VCaP (cell line): ENCODE measurements at regions not wholly inside any gene's neighbourhood (a gene's known extent, or its start where the extent isn't known, plus 50 kb on each side); places are given as distances from the start of the nearest gene placed in this dataset.

Experiments used
- H3K27ac ChIP-seq: fragments of 450-650 bp; 2 replicates; pipeline ENCODE4 v1.5.1; 2017
- CTCF ChIP-seq: fragments of 450-650 bp; conservative IDR thresholded peaks from 2 replicates; pipeline ENCODE4 v1.5.1; 2017; ENCODE audit warnings: mild to moderate bottlenecking, moderate library complexity

DNA sequence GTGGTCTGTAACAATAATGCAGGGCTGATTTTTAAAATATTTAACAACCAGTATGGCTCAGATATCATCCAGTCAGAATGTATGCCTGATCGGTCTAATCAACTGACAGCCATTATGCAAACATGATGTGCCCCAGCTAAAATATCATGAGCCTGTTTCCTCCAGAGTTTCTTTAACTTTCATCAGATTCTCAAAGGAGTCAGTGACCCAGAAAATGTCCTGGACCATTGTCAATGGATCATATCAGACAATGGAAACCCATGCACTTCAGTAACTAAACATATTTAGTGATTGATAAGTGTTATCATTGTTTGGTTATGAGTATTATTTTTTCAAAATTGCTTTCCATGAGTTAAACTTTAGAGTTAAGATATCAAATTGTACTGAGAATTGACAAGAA is 173.5 kb downstream of the LMBRD1 start:
- TF ChIP-seq CTCF, result no peak
- no peak overlapping the region for H3K27ac ChIP-seq

GRCh38 chr6:69622924-69623323 is 173.9 kb downstream of the LMBRD1 start:
- no peak for TF ChIP-seq CTCF

GRCh38 chr6:69622230-69622629 is 174.6 kb downstream of the LMBRD1 start:
- TF ChIP-seq CTCF, result no peak
- H3K27ac ChIP-seq, result peak overlapping the region; percentile 26

More at GRCh38 chr6:69622924-69623323, 173.9 kb downstream of the LMBRD1 start:
- H3K27ac ChIP-seq, result peak overlapping the region; percentile 26

DNA sequence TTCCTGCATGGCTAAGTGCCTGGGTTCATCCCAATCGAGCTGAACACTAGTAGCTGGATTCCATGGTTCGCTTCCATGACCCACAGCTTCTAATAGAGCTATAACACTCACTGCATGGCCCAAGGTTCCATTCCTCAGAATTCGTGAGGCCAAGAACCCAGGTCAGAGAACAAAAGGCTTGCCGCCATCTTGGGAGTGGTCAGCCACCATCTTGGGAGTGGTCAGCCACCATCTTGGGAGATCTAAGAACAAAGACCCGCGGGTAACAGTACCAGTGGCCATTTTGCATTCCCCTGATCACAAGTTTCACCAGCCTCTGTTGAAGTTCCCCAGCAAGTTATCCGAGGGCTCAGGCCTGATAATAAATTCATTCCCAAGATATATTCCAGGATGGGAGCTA is 179.6 kb downstream of the LMBRD1 start:
- no peak overlapping the region for H3K27ac ChIP-seq
- TF ChIP-seq CTCF, result no peak

GRCh38 chr6:69609836-69610472 is 186.9 kb downstream of the LMBRD1 start:
- no peak for TF ChIP-seq CTCF
- H3K27ac ChIP-seq, result no peak overlapping the region

DNA sequence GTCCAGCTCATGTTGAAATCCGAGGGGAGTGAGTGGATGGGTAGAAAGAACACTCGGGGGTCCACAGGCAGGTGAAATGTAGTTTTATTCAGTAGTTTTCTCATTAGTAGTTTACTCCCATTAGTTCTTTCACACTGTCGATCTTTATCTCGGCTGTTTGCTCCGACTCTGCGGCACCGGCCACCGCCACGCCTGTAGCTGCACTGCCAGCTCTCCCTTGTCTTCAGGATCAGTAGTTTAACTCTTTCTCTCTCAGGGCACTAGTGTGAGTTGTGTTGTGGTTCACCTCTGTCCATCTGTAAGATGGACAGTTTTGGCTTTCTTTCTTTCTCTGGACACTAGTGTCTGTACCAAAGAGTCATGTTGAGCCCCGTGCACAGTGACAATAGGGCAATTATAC is 195.7 kb downstream of the LMBRD1 start:
- peak overlapping the region; percentile 40; the same call in 1 of the 2 replicates for H3K27ac ChIP-seq
- no peak for TF ChIP-seq CTCF

GRCh38 chr6:69594405-69594804 is 202.4 kb downstream of the LMBRD1 start:
- no peak for TF ChIP-seq CTCF
- peak overlapping the region; percentile 14; the same call in 1 of the 2 replicates for H3K27ac ChIP-seq
